Gastroesophageal sphincter (tissue), 3 donors: ENCODE measurements at regions not wholly inside any gene's neighbourhood (a gene's known extent, or its start where the extent isn't known, plus 50 kb on each side); places are given as distances from the start of the nearest gene placed in this dataset.

Experiments
- POLR2A ChIP-seq, 2 donors: fragments of 450-650 bp; IDR thresholded peaks; one replicate each; pipeline ENCODE4 v1.6.1; 2017; ENCODE audit warnings: antibody characterized with exemption in 2 of 2, mild to moderate bottlenecking in 2 of 2, moderate library complexity in 1 of 2
- TF ChIP-seq, protein P1 (sequence below), 4 experiments: fragments of 200-600 bp in 2 of 4; fragments of 450-650 bp in 2 of 4; sonication (generic) in 1 of 4; IDR thresholded peaks; one replicate each; pipeline ENCODE4 v1.5.1; 2017 to 2019; ENCODE audit warnings: antibody characterized with exemption in 4 of 4, mild to moderate bottlenecking in 2 of 4, moderate library complexity in 2 of 4

DNA sequence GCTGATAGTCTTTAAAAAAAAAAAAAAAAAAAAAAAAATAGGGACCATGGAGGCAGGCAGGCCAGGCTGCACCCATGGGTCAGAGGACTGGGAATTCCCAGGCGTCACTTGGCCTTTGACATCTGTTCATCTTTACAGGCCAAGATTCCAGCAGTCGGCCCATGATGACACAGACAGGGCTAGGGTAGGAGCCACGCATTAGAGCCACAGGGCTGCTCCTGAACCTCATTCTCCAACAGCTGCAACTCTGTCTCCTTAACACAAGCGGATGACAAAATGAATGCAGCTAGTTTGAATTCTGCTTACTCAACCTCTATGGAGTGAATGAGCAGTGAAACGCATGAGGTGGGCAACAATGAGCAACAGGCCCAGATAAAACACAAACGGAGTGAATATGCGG lies 126.4 kb downstream of the LY86 start:
- TF ChIP-seq, protein P1, sequence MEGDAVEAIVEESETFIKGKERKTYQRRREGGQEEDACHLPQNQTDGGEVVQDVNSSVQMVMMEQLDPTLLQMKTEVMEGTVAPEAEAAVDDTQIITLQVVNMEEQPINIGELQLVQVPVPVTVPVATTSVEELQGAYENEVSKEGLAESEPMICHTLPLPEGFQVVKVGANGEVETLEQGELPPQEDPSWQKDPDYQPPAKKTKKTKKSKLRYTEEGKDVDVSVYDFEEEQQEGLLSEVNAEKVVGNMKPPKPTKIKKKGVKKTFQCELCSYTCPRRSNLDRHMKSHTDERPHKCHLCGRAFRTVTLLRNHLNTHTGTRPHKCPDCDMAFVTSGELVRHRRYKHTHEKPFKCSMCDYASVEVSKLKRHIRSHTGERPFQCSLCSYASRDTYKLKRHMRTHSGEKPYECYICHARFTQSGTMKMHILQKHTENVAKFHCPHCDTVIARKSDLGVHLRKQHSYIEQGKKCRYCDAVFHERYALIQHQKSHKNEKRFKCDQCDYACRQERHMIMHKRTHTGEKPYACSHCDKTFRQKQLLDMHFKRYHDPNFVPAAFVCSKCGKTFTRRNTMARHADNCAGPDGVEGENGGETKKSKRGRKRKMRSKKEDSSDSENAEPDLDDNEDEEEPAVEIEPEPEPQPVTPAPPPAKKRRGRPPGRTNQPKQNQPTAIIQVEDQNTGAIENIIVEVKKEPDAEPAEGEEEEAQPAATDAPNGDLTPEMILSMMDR (IDR thresholded peaks at IDR 0.05): no peak
- TF ChIP-seq POLR2A (IDR thresholded peaks at IDR 0.05): no peak
